ENCODE measurements at regions not wholly inside any gene's neighbourhood (a gene's known extent, or its start where the extent isn't known, plus 50 kb on each side); places are given as distances from the start of the nearest gene placed in this dataset.
"Not testable (repeated sequence)": the region's sequence is repeated elsewhere in the genome, so short reads cannot be mapped to it uniquely, and the experiment has no call there.

- Histone ChIP-seq H3K4me1 (ENCODE audit: insufficient read depth, low read length) (no peaks in the 10 kb centered on the region), H3K9ac (ENCODE audit: low read depth, low read length) (no peak overlapping the region), H3K9me3 (ENCODE audit: control insufficient read depth, insufficient read depth, low read length) (no peaks in the 10 kb centered on the region), H3K36me3 (ENCODE audit: insufficient read depth, low read length) (no peaks in the 10 kb centered on the region)
Measured at GRCh38 chr14:96686126-96686525, 111.1 kb upstream of the VRK1 start.

GRCh38 chr14:96688629-96689028 lies 108.6 kb upstream of the VRK1 start:
- Histone ChIP-seq H3K36me3 (ENCODE audit: insufficient read depth, low read length) (no peaks in the 10 kb centered on the region), H3K4me1 (ENCODE audit: insufficient read depth, low read length) (peaks cover 3% of the 10 kb centered on the region; the same call in 1 of the 2 replicates), H3K9me3 (ENCODE audit: control insufficient read depth, insufficient read depth, low read length) (no peaks in the 10 kb centered on the region), H3K9ac (ENCODE audit: low read depth, low read length) (no peak overlapping the region)

GRCh38 chr14:96690713-96691383 lies 106.3 kb upstream of the VRK1 start:
- H3K36me3 ChIP-seq (ENCODE audit: insufficient read depth, low read length) = no peaks in the 10 kb centered on the region
- no peaks in the 10 kb centered on the region for H3K9me3 ChIP-seq (ENCODE audit: control insufficient read depth, insufficient read depth, low read length)
- no peak overlapping the region for H3K9ac ChIP-seq (ENCODE audit: low read depth, low read length)
- peaks cover 12% of the 10 kb centered on the region; the same call in 1 of the 2 replicates for H3K4me1 ChIP-seq (ENCODE audit: insufficient read depth, low read length)

GRCh38 chr14:96693252-96693820 lies 103.8 kb upstream of the VRK1 start:
- H3K4me1 ChIP-seq (ENCODE audit: insufficient read depth, low read length) = peaks cover 12% of the 10 kb centered on the region; the same call in 1 of the 2 replicates
- no peaks in the 10 kb centered on the region for H3K36me3 ChIP-seq (ENCODE audit: insufficient read depth, low read length)
- H3K9ac ChIP-seq (ENCODE audit: low read depth, low read length) = no peak overlapping the region
- no peaks in the 10 kb centered on the region for H3K9me3 ChIP-seq (ENCODE audit: control insufficient read depth, insufficient read depth, low read length)

GRCh38 chr14:96693987-96694386 lies 103.2 kb upstream of the VRK1 start:
- H3K4me1 ChIP-seq (ENCODE audit: insufficient read depth, low read length) = peaks cover 12% of the 10 kb centered on the region; the same call in 1 of the 2 replicates

GRCh38 chr14:96698960-96699539 lies 98.1 kb upstream of the VRK1 start:
- H3K4me1 ChIP-seq (ENCODE audit: insufficient read depth, low read length) = peaks cover 6% of the 10 kb centered on the region; the same call in 1 of the 2 replicates
- no peaks in the 10 kb centered on the region for H3K9me3 ChIP-seq (ENCODE audit: control insufficient read depth, insufficient read depth, low read length)
- no peaks in the 10 kb centered on the region for H3K36me3 ChIP-seq (ENCODE audit: insufficient read depth, low read length)
- H3K9ac ChIP-seq (ENCODE audit: low read depth, low read length) = no peak overlapping the region

More at GRCh38 chr14:96693987-96694386, 103.2 kb upstream of the VRK1 start:
- no peaks in the 10 kb centered on the region for H3K9me3 ChIP-seq (ENCODE audit: control insufficient read depth, insufficient read depth, low read length)
- no peaks in the 10 kb centered on the region for H3K36me3 ChIP-seq (ENCODE audit: insufficient read depth, low read length)
- no peak overlapping the region for H3K9ac ChIP-seq (ENCODE audit: low read depth, low read length)

GRCh38 chr14:96699666-96700065 lies 97.5 kb upstream of the VRK1 start:
- no peaks in the 10 kb centered on the region for H3K36me3 ChIP-seq (ENCODE audit: insufficient read depth, low read length)
- H3K9me3 ChIP-seq (ENCODE audit: control insufficient read depth, insufficient read depth, low read length) = no peaks in the 10 kb centered on the region
- 0 out of 2 replicates have a peak, but pooled peaks cover under 1% of the 10 kb centered on the region for H3K4me1 ChIP-seq (ENCODE audit: insufficient read depth, low read length)
- H3K9ac ChIP-seq (ENCODE audit: low read depth, low read length) = no peak overlapping the region

GRCh38 chr14:96702831-96703230 lies 94.4 kb upstream of the VRK1 start:
- H3K4me1 ChIP-seq (ENCODE audit: insufficient read depth, low read length) = no peaks in the 10 kb centered on the region
- no peaks in the 10 kb centered on the region for H3K9me3 ChIP-seq (ENCODE audit: control insufficient read depth, insufficient read depth, low read length)
- H3K9ac ChIP-seq (ENCODE audit: low read depth, low read length) = no peak overlapping the region
- no peaks in the 10 kb centered on the region for H3K36me3 ChIP-seq (ENCODE audit: insufficient read depth, low read length)

- H3K4me1 ChIP-seq (ENCODE audit: insufficient read depth, low read length) = no peaks in the 10 kb centered on the region
- no peaks in the 10 kb centered on the region for H3K9me3 ChIP-seq (ENCODE audit: control insufficient read depth, insufficient read depth, low read length)
- no peak overlapping the region for H3K9ac ChIP-seq (ENCODE audit: low read depth, low read length)
- no peaks in the 10 kb centered on the region for H3K36me3 ChIP-seq (ENCODE audit: insufficient read depth, low read length)
Measured at GRCh38 chr14:96705422-96706092, 91.6 kb upstream of the VRK1 start.

- no peaks in the 10 kb centered on the region for H3K4me1 ChIP-seq (ENCODE audit: insufficient read depth, low read length)
- no peak overlapping the region for H3K9ac ChIP-seq (ENCODE audit: low read depth, low read length)
- H3K9me3 ChIP-seq (ENCODE audit: control insufficient read depth, insufficient read depth, low read length) = no peaks in the 10 kb centered on the region
- no peaks in the 10 kb centered on the region for H3K36me3 ChIP-seq (ENCODE audit: insufficient read depth, low read length)
Measured at GRCh38 chr14:96706893-96707292, 90.3 kb upstream of the VRK1 start.

GRCh38 chr14:96710060-96710666 lies 87.0 kb upstream of the VRK1 start:
- H3K9ac ChIP-seq (ENCODE audit: low read depth, low read length) = no peak overlapping the region
- no peaks in the 10 kb centered on the region for H3K9me3 ChIP-seq (ENCODE audit: control insufficient read depth, insufficient read depth, low read length)
- H3K4me1 ChIP-seq (ENCODE audit: insufficient read depth, low read length) = no peaks in the 10 kb centered on the region
- H3K36me3 ChIP-seq (ENCODE audit: insufficient read depth, low read length) = no peaks in the 10 kb centered on the region

- no peaks in the 10 kb centered on the region for H3K4me1 ChIP-seq (ENCODE audit: insufficient read depth, low read length)
- no peaks in the 10 kb centered on the region for H3K36me3 ChIP-seq (ENCODE audit: insufficient read depth, low read length)
- H3K9me3 ChIP-seq (ENCODE audit: control insufficient read depth, insufficient read depth, low read length) = no peaks in the 10 kb centered on the region
- H3K9ac ChIP-seq (ENCODE audit: low read depth, low read length) = no peak overlapping the region
Measured at GRCh38 chr14:96711559-96712267, 85.5 kb upstream of the VRK1 start.

- H3K9ac ChIP-seq (ENCODE audit: low read depth, low read length) = no peak overlapping the region
- H3K36me3 ChIP-seq (ENCODE audit: insufficient read depth, low read length) = no peaks in the 10 kb centered on the region
- no peaks in the 10 kb centered on the region for H3K9me3 ChIP-seq (ENCODE audit: control insufficient read depth, insufficient read depth, low read length)
- no peaks in the 10 kb centered on the region for H3K4me1 ChIP-seq (ENCODE audit: insufficient read depth, low read length)
Measured at GRCh38 chr14:96713426-96713825, 83.8 kb upstream of the VRK1 start.

GRCh38 chr14:96714537-96714936 lies 82.6 kb upstream of the VRK1 start:
- H3K9me3 ChIP-seq (ENCODE audit: control insufficient read depth, insufficient read depth, low read length); H3K9ac ChIP-seq (ENCODE audit: low read depth, low read length): not testable (repeated sequence)

More at GRCh38 chr14:96714537-96714936, 82.6 kb upstream of the VRK1 start:
- H3K36me3 ChIP-seq (ENCODE audit: insufficient read depth, low read length); H3K4me1 ChIP-seq (ENCODE audit: insufficient read depth, low read length): not testable (repeated sequence)
